H1 (cell line): ENCODE measurements at regions not wholly inside any gene's neighbourhood (a gene's known extent, or its start where the extent isn't known, plus 50 kb on each side); places are given as distances from the start of the nearest gene placed in this dataset.

ENCODE experiments used
- CTCF ChIA-PET: fragments of 300-600 bp; sonication (Branson Sonifier 250); formaldehyde crosslinking; loops from one replicate; lab custom pipeline; 2021; ENCODE audit not compliant: partially characterized antibody; lab: Charles Lee
- POLR2A ChIA-PET: fragments of 300-600 bp; sonication (Branson Sonifier 250); formaldehyde crosslinking; loops from one replicate; lab custom pipeline; 2021; ENCODE audit warnings: inconsistent platforms; ENCODE audit not compliant: partially characterized antibody; lab: Charles Lee
- DNase-seq, 2 experiments: peaks; one replicate each; pipeline versions ENCODE4 v3.0.0 to v3.0.0-alpha.2; 2010 to 2022; ENCODE audit warnings: low spot score in 2 of 2, low read depth in 1 of 2, mixed read lengths in 1 of 2
- FAIRE-seq: peaks from 2 replicates; lab custom pipeline; 2011; peaks lifted over from hg19 to GRCh38; lab: Jason Lieb, UNC
- H2AFZ ChIP-seq: 2 replicates; pipeline ENCODE4 v1.8.1; 2012; ENCODE audit warnings: low read length, inconsistent platforms
- H2AK5ac ChIP-seq: 2 replicates; pipeline ENCODE4 v1.6.1; 2013; ENCODE audit warnings: low read depth, low read length
- H2BK120ac ChIP-seq: replicated peaks from 2 replicates; pipeline ENCODE3; 2013; ENCODE audit warnings: low read depth, low read length, inconsistent platforms
- H2BK12ac ChIP-seq: 2 replicates; pipeline ENCODE4 v1.6.1; 2013; ENCODE audit warnings: low read depth, low read length
- H2BK15ac ChIP-seq: 2 replicates; pipeline ENCODE4 v1.6.1; 2013; ENCODE audit warnings: low read length
- H2BK20ac ChIP-seq: 2 replicates; pipeline ENCODE4 v1.6.1; 2013; ENCODE audit warnings: low read length
- H2BK5ac ChIP-seq: 2 replicates; pipeline ENCODE4 v1.6.1; 2013; ENCODE audit warnings: low read depth, low read length
- H3K14ac ChIP-seq: 2 replicates; pipeline ENCODE4 v1.6.1; 2013; ENCODE audit warnings: inconsistent platforms; ENCODE audit not compliant: insufficient read length
- H3K18ac ChIP-seq: 2 replicates; pipeline ENCODE4 v1.6.1; 2013; ENCODE audit warnings: low read length; ENCODE audit errors: extremely low read depth
- H3K23ac ChIP-seq: 2 replicates; pipeline ENCODE4 v1.6.1; 2013; ENCODE audit warnings: inconsistent platforms; ENCODE audit not compliant: insufficient read length
- H3K23me2 ChIP-seq: 2 replicates; pipeline ENCODE4 v1.6.1; 2013; ENCODE audit warnings: low read depth, low read length
- H3K27ac ChIP-seq: 2 replicates; pipeline ENCODE4 v1.6.1; 2011; ENCODE audit warnings: low read depth, low read length, inconsistent platforms
- H3K27me3 ChIP-seq, 4 experiments: replicated peaks in 1 of 4; 1 replicate in 1 of 4; 2 replicates in 3 of 4; pipeline versions ENCODE4 v1.6.1 to v1.8.1; 2011 to 2013; ENCODE audit warnings: low read length in 3 of 4, mild to moderate bottlenecking in 3 of 4, inconsistent platforms in 2 of 4, mixed read lengths in 2 of 4, moderate library complexity in 1 of 4; ENCODE audit not compliant: control insufficient read depth in 3 of 4, insufficient read depth in 3 of 4; ENCODE audit errors: extremely low read depth in 1 of 4
- H3K36me3 ChIP-seq, 4 experiments: 2 replicates each; pipeline versions ENCODE4 v1.6.1 to v1.8.1; 2011 to 2013; ENCODE audit warnings: mild to moderate bottlenecking in 4 of 4, low read length in 3 of 4, moderate library complexity in 2 of 4, control low read depth in 1 of 4, inconsistent platforms in 1 of 4; ENCODE audit not compliant: insufficient read depth in 4 of 4, control insufficient read depth in 2 of 4
- H3K4ac ChIP-seq: replicated peaks from 2 replicates; pipeline ENCODE3; 2013; ENCODE audit warnings: low read length, low read depth, mixed read lengths, inconsistent platforms; ENCODE audit not compliant: insufficient read length
- H3K4me1 ChIP-seq, 4 experiments: replicated peaks in 1 of 4; 1 replicate in 1 of 4; 2 replicates in 3 of 4; pipeline versions ENCODE4 v1.6.1 to v1.8.1; 2011 to 2013; ENCODE audit warnings: low read length in 3 of 4, inconsistent platforms in 2 of 4, mixed read lengths in 1 of 4; ENCODE audit not compliant: insufficient read depth in 4 of 4, control insufficient read depth in 3 of 4
- H3K4me2 ChIP-seq, 2 experiments: 2 replicates each; pipeline versions ENCODE4 v1.6.1 to v1.8.1; 2011 to 2013; ENCODE audit warnings: low read depth in 2 of 2, low read length in 2 of 2, control low read depth in 1 of 2, inconsistent platforms in 1 of 2, mild to moderate bottlenecking in 1 of 2; ENCODE audit not compliant: insufficient read depth in 1 of 2
- H3K4me3 ChIP-seq, 4 experiments: fragments of 200-600, 300-600 bp in 1 of 4; sonication (generic), shearing (Covaris generic), sonication (Bioruptor Twin) in 1 of 4; 2 replicates each; pipeline versions ENCODE4 v1.5.1 to v1.8.1; 2011 to 2016; ENCODE audit warnings: low read length in 4 of 4, low read depth in 3 of 4, control low read depth in 2 of 4, inconsistent platforms in 2 of 4, mild to moderate bottlenecking in 2 of 4, mixed read lengths in 1 of 4, moderate library complexity in 1 of 4; ENCODE audit not compliant: insufficient read depth in 2 of 4; ENCODE audit errors: extremely low read depth in 1 of 4
- H3K56ac ChIP-seq: replicated peaks from 2 replicates; pipeline ENCODE3; 2013; ENCODE audit warnings: low read depth, mild to moderate bottlenecking, mixed read lengths, low read length, inconsistent platforms; ENCODE audit not compliant: insufficient read length
- H3K79me1 ChIP-seq: 2 replicates; pipeline ENCODE4 v1.6.1; 2013; ENCODE audit warnings: low read depth, low read length, control low read depth
- H3K79me2 ChIP-seq, 2 experiments: 2 replicates each; pipeline versions ENCODE4 v1.6.1 to v1.8.1; 2012 to 2013; ENCODE audit warnings: low read length in 2 of 2, mild to moderate bottlenecking in 2 of 2, inconsistent platforms in 1 of 2; ENCODE audit not compliant: insufficient read depth in 2 of 2, control insufficient read depth in 1 of 2
- H3K9ac ChIP-seq, 4 experiments: replicated peaks in 1 of 4; 1 replicate in 1 of 4; 2 replicates in 3 of 4; pipeline versions ENCODE4 v1.6.1 to v1.8.1; 2011 to 2013; ENCODE audit warnings: low read depth in 3 of 4, low read length in 3 of 4, control low read depth in 2 of 4, mild to moderate bottlenecking in 2 of 4, moderate library complexity in 2 of 4, inconsistent platforms in 1 of 4; ENCODE audit errors: extremely low read depth in 1 of 4
- H3K9me3 ChIP-seq, 2 experiments: 2 replicates each; pipeline versions ENCODE4 v1.6.1 to v1.8.1; 2012 to 2013; ENCODE audit warnings: mild to moderate bottlenecking in 2 of 2, moderate library complexity in 2 of 2, control low read depth in 1 of 2, inconsistent platforms in 1 of 2, low read depth in 1 of 2, low read length in 1 of 2, mixed read lengths in 1 of 2; ENCODE audit not compliant: insufficient read depth in 2 of 2
- H4K20me1 ChIP-seq, 2 experiments: replicated peaks in 1 of 2; 2 replicates each; pipeline versions ENCODE3 to v1.8.1; 2011 to 2013; ENCODE audit warnings: inconsistent platforms in 2 of 2, low read length in 2 of 2, mild to moderate bottlenecking in 1 of 2; ENCODE audit not compliant: insufficient read depth in 2 of 2, control insufficient read depth in 1 of 2
- H4K5ac ChIP-seq: 2 replicates; pipeline ENCODE4 v1.6.1; 2013; ENCODE audit warnings: low read length, low read depth, mixed read lengths, inconsistent platforms; ENCODE audit not compliant: insufficient read length
- H4K8ac ChIP-seq: 2 replicates; pipeline ENCODE4 v1.8.0; 2013; ENCODE audit warnings: mild to moderate bottlenecking, moderate library complexity, low read length, inconsistent platforms; ENCODE audit not compliant: insufficient read depth; ENCODE audit errors: extremely low read depth
- H4K91ac ChIP-seq: replicated peaks from 2 replicates; pipeline ENCODE3; 2013; ENCODE audit warnings: low read length, mixed read lengths, inconsistent platforms; ENCODE audit not compliant: insufficient read length
- POLR2A ChIP-seq, 2 experiments: IDR thresholded peaks; 1 replicate in 1 of 2; 2 replicates in 1 of 2; pipeline ENCODE4 v1.6.1; 2011; ENCODE audit warnings: low read depth in 2 of 2, low read length in 2 of 2, mild to moderate bottlenecking in 2 of 2; ENCODE audit errors: control extremely low read depth in 1 of 2
- SIX5 ChIP-seq: IDR thresholded peaks from 2 replicates; pipeline ENCODE4 v1.6.1; 2011; ENCODE audit warnings: mild to moderate bottlenecking, low read depth, low read length
- WGBS, 2 experiments: shearing (Covaris generic) in 1 of 2; methylation state at CpG; one replicate each; pipeline versions ENCODE4 v1.1.6 to v1.1.7; 2013 to 2015; ENCODE audit warnings: low lambda C conversion rate in 2 of 2, mixed read lengths in 2 of 2, inconsistent platforms in 1 of 2, low coverage in 1 of 2, missing lambda C conversion rate in 1 of 2; ENCODE audit not compliant: insufficient replicate concordance in 2 of 2, insufficient coverage in 1 of 2, insufficient read length in 1 of 2; ENCODE audit errors: extremely low coverage in 1 of 2, missing lambda C conversion rate in 1 of 2; 5-methylcytosine and 5-hydroxymethylcytosine counted together

DNA sequence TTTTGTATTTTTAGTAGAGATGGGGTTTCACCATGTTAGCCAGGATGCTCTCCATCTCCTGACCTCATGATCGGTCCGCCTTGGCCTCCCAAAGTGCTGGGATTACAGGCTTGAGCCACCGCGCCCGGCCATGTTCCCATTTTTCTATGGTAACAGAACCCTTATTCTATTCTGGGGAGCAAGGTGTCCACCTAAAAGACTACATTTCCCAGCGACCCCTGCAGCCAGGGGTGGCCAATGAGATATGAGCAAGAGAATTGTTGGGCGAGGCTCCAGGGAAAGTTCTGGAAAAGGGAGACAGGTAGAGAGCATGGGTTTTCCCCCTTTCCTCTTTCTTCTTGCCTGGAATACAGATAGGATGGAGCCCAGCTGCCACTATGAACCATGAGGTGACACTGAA lies 96.9 kb downstream of the LINGO1 start:
- Histone ChIP-seq H3K23me2 (no peaks in the 10 kb centered on the region), H2AFZ (peak overlapping the region; percentile 6; the same call in 1 of the 2 replicates), H2BK12ac (peak overlapping the region; percentile 60; the same call in 1 of the 2 replicates), H3K4me1 (peaks cover 11 to 32% (median 14%) of the 10 kb centered on the region in 4 experiments), H2BK20ac (peak overlapping the region; percentile 76), H3K14ac (no peak overlapping the region), H3K27ac (no peak overlapping the region), H3K36me3 (no peaks in the 10 kb centered on the region), H3K27me3 (no peaks in the 10 kb centered on the region), H3K4ac (no peak overlapping the region), H3K79me2 (no peaks in the 10 kb centered on the region), H2BK15ac (peak overlapping the region; percentile 66; the same call in 1 of the 2 replicates), H3K9ac (no peak overlapping the region), H4K8ac (no peak overlapping the region), H3K4me2 (no peak overlapping the region), H3K4me3 (no peak overlapping the region), H3K9me3 (no peaks in the 10 kb centered on the region), H3K18ac (peak overlapping the region; percentile 80), H2AK5ac (no peak overlapping the region), H4K5ac (no peak overlapping the region), H3K79me1 (no peaks in the 10 kb centered on the region), H4K20me1 (no peaks in the 10 kb centered on the region), H3K56ac (no peak overlapping the region), H2BK120ac (peak overlapping the region; percentile 97), H2BK5ac (peak overlapping the region; percentile 28; the same call in 1 of the 2 replicates), H3K23ac (no peak overlapping the region), H4K91ac (peak overlapping the region; percentile 69)
- POLR2A ChIA-PET, result interaction anchor here (1.0 kb wide), 1 partner anchor 9 kb away, joined by 3 read pairs; no protein-coding TSS in a partner anchor
- CTCF ChIA-PET, result interaction anchor here (0.6 to 11.4 kb wide), 4 partner anchors 9 to 349 kb away, joined by 3 to 156 read pairs (median 14); no protein-coding TSS in a partner anchor
- FAIRE-seq (no peak), DNase-seq (no peak)
- TF ChIP-seq POLR2A (IDR thresholded peaks at IDR 0.05; ENCODE audit: control extremely low read depth in 1 of 2, low read depth in 2 of 2, low read length in 2 of 2) (no peak), SIX5 (peak; percentile 54)
- 91% methylated on average over 7 of the region's 7 CpGs; no CpG with 5 or more reads in 1 of the 2 experiments for WGBS, 2 experiments
